BE2C (cell line): ENCODE measurements at regions not wholly inside any gene's neighbourhood (a gene's known extent, or its start where the extent isn't known, plus 50 kb on each side); places are given as distances from the start of the nearest gene placed in this dataset.
A peak's percentile ranks its signal among the peaks of the same experiment; 100 is the strongest.

Source experiments
- DNase-seq: peaks from one replicate; pipeline ENCODE4 v3.0.0-alpha.2; 2020
- H3K27me3 ChIP-seq: fragments of 250-450 bp; sonication (Bioruptor Pico); 2 replicates; pipeline ENCODE4 v1.5.1; 2020; ENCODE audit warnings: mild to moderate bottlenecking
- H3K36me3 ChIP-seq: fragments of 250-450 bp; sonication (Bioruptor Pico); 2 replicates; pipeline ENCODE4 v1.5.1; 2020; ENCODE audit warnings: mild to moderate bottlenecking
- H3K4me1 ChIP-seq: fragments of 250-450 bp; sonication (Bioruptor Pico); 2 replicates; pipeline ENCODE4 v1.5.1; 2020
- H3K4me3 ChIP-seq: 2 replicates; pipeline ENCODE4 v1.5.1; 2011; ENCODE audit warnings: low read depth, low read length
- H3K9me3 ChIP-seq: fragments of 250-450 bp; sonication (Bioruptor Pico); 2 replicates; pipeline ENCODE4 v1.5.1; 2020
- TF ChIP-seq, protein P1 (sequence below): IDR thresholded peaks from 2 replicates; pipeline ENCODE4 v1.5.1; 2012; ENCODE audit warnings: mild to moderate bottlenecking, low read depth, low read length

DNA sequence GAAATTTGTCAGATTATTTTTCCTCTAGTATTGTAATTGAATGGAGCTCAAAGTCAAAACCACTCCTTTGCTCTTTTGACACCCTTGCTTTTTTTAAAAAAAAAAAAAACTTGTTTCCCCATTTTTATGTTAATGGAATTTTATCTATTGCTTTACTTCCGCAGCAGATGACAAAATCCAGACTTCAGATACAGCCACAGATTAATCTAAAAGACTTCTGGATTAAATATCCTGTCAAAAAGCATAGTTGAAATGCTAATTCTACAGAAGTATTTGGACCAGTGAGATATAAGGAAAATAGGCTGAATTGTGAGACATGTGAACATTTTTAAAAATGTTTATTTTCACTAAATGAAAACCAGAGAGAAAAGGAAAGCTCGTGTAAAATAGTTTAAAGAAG lies 341.4 kb downstream of the BMP2 start:
- no peaks in the 10 kb centered on the region for H3K9me3 ChIP-seq
- no peak for DNase-seq
- no peaks in the 10 kb centered on the region for H3K36me3 ChIP-seq
- no peaks in the 10 kb centered on the region for H3K27me3 ChIP-seq
- TF ChIP-seq, protein P1, sequence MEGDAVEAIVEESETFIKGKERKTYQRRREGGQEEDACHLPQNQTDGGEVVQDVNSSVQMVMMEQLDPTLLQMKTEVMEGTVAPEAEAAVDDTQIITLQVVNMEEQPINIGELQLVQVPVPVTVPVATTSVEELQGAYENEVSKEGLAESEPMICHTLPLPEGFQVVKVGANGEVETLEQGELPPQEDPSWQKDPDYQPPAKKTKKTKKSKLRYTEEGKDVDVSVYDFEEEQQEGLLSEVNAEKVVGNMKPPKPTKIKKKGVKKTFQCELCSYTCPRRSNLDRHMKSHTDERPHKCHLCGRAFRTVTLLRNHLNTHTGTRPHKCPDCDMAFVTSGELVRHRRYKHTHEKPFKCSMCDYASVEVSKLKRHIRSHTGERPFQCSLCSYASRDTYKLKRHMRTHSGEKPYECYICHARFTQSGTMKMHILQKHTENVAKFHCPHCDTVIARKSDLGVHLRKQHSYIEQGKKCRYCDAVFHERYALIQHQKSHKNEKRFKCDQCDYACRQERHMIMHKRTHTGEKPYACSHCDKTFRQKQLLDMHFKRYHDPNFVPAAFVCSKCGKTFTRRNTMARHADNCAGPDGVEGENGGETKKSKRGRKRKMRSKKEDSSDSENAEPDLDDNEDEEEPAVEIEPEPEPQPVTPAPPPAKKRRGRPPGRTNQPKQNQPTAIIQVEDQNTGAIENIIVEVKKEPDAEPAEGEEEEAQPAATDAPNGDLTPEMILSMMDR, result no peak
- H3K4me3 ChIP-seq, result no peak overlapping the region
- H3K4me1 ChIP-seq, result no peaks in the 10 kb centered on the region

DNA sequence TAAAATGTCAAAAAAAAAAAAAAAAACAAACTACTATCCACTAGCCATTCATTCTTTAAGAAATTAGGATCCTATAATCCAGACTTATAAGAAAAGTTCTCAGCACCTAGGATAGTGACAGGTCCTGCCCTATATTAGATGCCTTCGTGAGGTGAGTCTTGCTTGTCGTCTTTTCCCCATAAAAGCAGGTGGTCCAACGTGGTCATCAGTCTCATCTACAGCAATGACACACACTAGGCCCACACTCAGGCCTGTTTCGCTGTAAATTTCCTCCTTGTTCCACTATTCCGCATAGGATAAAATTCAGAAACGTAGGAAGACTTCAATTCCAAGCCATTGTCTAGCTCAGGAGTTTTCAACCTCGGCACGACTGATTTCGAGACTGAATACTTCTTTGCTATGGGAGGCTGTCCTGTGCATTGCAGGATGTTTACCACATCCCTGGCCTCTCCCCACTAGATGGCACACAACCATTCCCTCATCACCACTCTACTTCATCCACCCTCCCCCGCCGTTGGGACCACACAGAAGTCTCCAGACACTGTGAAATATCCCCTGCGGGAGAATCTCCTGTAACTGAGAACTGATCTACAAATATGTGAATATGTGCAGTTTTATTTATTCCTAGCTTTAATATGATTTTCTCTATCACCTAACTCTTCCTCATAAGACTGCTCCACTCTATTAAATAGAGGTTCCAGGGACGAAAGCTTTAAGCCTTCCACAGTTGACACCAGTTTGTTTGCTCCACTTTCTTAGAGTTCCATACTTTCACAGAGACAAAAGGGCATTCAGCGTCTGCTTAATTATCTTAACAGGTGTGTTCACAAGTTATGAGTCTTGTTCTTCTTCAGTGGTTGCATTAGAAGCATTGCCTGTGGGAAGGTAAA lies 346.3 kb downstream of the BMP2 start:
- Histone ChIP-seq H3K27me3 (no peaks in the 10 kb centered on the region), H3K4me3 (no peak overlapping the region), H3K36me3 (no peaks in the 10 kb centered on the region), H3K9me3 (no peaks in the 10 kb centered on the region), H3K4me1 (no peaks in the 10 kb centered on the region)
- peak; percentile 56 for DNase-seq
- TF ChIP-seq, protein P1, result peak; percentile 68

DNA sequence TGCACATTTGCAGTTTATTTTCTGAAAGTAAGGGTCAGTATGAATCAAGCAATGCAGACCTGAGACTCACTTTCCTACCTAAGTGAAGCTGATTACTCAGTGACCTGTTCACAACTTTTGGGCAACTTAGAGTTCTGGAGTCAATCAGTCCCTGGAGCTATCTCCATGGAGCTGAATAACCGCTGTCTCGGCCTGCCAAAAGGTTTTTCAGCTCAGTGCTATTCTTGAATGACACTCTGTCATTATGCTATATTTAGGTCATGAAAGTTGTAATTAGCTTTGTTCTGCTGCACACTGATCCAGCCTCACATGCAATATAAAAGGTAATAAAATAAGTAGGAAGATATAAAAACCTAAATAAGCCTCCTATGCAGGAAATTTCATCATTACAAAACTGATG lies 356.0 kb downstream of the BMP2 start:
- no peak overlapping the region for H3K4me3 ChIP-seq
- no peaks in the 10 kb centered on the region for H3K9me3 ChIP-seq
- DNase-seq, result no peak
- H3K36me3 ChIP-seq, result no peaks in the 10 kb centered on the region
- H3K27me3 ChIP-seq, result no peaks in the 10 kb centered on the region
- no peaks in the 10 kb centered on the region for H3K4me1 ChIP-seq
- TF ChIP-seq, protein P1, result no peak

DNA sequence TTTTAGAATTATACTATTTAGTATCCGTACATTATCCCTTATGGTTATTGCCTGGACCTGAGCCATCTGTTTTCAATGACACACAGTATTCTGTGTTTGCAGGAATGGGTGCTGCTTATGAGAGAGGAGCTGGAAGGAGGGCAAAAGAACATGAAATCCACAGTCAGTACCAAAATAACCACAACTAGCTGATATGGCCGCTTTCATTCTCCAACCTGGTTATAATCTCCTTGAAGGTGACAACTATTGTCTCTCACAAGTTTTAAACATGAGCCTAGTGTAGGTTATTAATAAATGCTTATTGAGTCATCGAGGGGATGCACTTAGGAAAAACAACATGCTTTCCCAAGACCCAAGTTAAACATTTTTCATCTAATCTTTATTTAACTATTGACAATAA lies 356.6 kb downstream of the BMP2 start:
- no peak for DNase-seq
- H3K9me3 ChIP-seq, result no peaks in the 10 kb centered on the region
- TF ChIP-seq, protein P1, result no peak
- no peak overlapping the region for H3K4me3 ChIP-seq
- no peaks in the 10 kb centered on the region for H3K4me1 ChIP-seq
- H3K36me3 ChIP-seq, result no peaks in the 10 kb centered on the region
- H3K27me3 ChIP-seq, result no peaks in the 10 kb centered on the region

DNA sequence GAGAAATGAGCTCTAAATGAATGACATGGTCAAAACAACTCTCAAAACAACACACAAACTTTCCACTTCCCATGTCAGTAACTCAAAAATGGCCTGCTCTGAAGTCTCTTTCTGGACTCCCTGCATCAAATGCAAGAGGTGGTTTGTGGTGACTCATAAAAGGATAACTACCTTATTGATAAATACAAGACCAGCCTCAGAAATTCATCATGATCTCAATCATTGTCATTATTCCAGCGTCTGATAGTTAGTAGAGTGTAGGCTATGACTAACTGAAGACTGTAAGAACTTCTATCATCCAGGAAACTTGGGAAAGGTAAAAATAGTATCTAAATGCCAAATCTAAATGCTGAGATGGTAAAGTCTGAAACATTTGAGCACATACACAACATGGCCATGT lies 369.4 kb downstream of the BMP2 start:
- TF ChIP-seq, protein P1, result no peak
- H3K36me3 ChIP-seq, result no peaks in the 10 kb centered on the region
- H3K9me3 ChIP-seq, result no peaks in the 10 kb centered on the region
- H3K4me1 ChIP-seq, result no peaks in the 10 kb centered on the region
- DNase-seq, result no peak
- no peaks in the 10 kb centered on the region for H3K27me3 ChIP-seq
- no peak overlapping the region for H3K4me3 ChIP-seq

DNA sequence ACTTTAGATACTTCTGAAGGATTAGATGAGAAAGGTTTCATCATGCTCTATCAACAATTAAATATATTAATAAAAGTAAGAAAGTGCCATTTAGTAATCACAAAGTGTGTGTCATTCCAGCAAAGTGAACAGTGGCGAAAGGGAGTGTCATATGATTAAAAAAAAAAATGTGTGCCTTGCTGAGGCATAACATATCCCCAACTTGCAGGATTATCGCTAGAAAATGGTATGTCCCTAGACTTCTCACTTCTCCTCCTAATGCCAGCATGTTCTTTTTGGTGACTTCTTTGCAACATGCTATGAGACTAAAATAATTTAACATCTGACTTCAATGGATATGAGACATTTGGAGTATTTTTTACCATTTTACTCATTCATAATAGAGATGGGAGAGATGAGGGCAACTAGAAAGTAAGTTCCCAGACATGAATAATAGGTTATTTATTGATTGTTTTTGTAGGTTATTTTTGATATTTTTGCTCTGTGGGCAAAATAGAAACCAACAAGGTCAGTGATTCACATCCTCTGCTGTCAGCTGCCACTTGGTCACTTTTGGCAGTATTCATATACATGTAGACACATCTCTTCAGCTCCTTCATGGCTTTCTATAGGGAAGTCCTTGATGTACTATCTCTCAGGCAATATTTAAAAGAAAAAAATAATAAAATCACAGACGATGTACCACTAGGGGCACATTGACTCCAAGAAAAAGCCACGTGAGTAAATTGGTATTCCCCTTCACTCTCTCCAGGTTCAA lies 370.1 kb downstream of the BMP2 start:
- H3K36me3 ChIP-seq, result no peaks in the 10 kb centered on the region
- H3K4me3 ChIP-seq, result no peak overlapping the region
- H3K9me3 ChIP-seq, result no peaks in the 10 kb centered on the region
- H3K4me1 ChIP-seq, result no peaks in the 10 kb centered on the region
- no peak for DNase-seq
- no peaks in the 10 kb centered on the region for H3K27me3 ChIP-seq
- TF ChIP-seq, protein P1, result no peak
